ENCODE measurements at regions not wholly inside any gene's neighbourhood (a gene's known extent, or its start where the extent isn't known, plus 50 kb on each side); places are given as distances from the start of the nearest gene placed in this dataset.
A peak's percentile ranks its signal among the peaks of the same experiment; 100 is the strongest.

- H3K4me1 ChIP-seq (replicated peaks in 1 of 2): peaks cover 0 to 3% of the 10 kb centered on the region in 2 donors
- 62 to 96% (median 87%) methylated on average over 1 to 2 of the region's 2 CpGs; no CpG with 5 or more reads in 1 of the 10 experiments for WGBS, 10 experiments
- in situ Hi-C loops (cut with MboI; ENCODE audit: low pct_unique_long_range_greater_than_20kb in 2 of 9, low sequenced_read_pairs in 9 of 9, unreplicated experiment in 9 of 9): no loop called here
- no peak for ATAC-seq (replicated peaks in 6 of 8)
- H3K4me3 ChIP-seq: no peak overlapping the region
- H3K27ac ChIP-seq: no peak overlapping the region
These were observed 140.8 kb upstream of the TSC22D2 start for GRCh38 chr3:150267288-150267687.

- H3K27ac ChIP-seq: no peak overlapping the region
- WGBS, 10 experiments: 13 to 100% (median 70%) methylated on average over 1 to 2 of the region's 2 CpGs; no CpG with 5 or more reads in 2 of the 10 experiments
- H3K4me1 ChIP-seq (replicated peaks in 1 of 2): peaks cover 0 to 3% of the 10 kb centered on the region in 2 donors
- H3K4me3 ChIP-seq: no peak overlapping the region
- no peak for ATAC-seq (replicated peaks in 6 of 8)
- in situ Hi-C loops (cut with MboI; ENCODE audit: low pct_unique_long_range_greater_than_20kb in 2 of 9, low sequenced_read_pairs in 9 of 9, unreplicated experiment in 9 of 9): no loop called here
These were observed 142.8 kb upstream of the TSC22D2 start for GRCh38 chr3:150265305-150265704.

GRCh38 chr3:150264561-150265279 lies 143.4 kb upstream of the TSC22D2 start:
- H3K4me3 ChIP-seq: no peak overlapping the region
- H3K27ac ChIP-seq: no peak overlapping the region
- 10 to 89% (median 81%) methylated on average over 3 to 6 of the region's 6 CpGs for WGBS, 10 experiments
- ATAC-seq (replicated peaks in 6 of 8): no peak
- in situ Hi-C loops (cut with MboI; ENCODE audit: low pct_unique_long_range_greater_than_20kb in 2 of 9, low sequenced_read_pairs in 9 of 9, unreplicated experiment in 9 of 9): no loop called here
- peaks cover 0 to 3% of the 10 kb centered on the region in 2 donors for H3K4me1 ChIP-seq (replicated peaks in 1 of 2)

- Histone ChIP-seq H3K4me3 (no peak overlapping the region), H3K27ac (no peak overlapping the region), H3K4me1 (replicated peaks in 1 of 2) (no peaks in the 10 kb centered on the region)
- in situ Hi-C loops (cut with MboI; ENCODE audit: low pct_unique_long_range_greater_than_20kb in 2 of 9, low sequenced_read_pairs in 9 of 9, unreplicated experiment in 9 of 9): no loop called here
- 62 to 100% (median 100%) methylated on average over 1 to 2 of the region's 2 CpGs; no CpG with 5 or more reads in 3 of the 10 experiments for WGBS, 10 experiments
- ATAC-seq (replicated peaks in 6 of 8): no peak
These were observed 146.1 kb upstream of the TSC22D2 start for GRCh38 chr3:150261958-150262357.

- H3K4me3 ChIP-seq: no peak overlapping the region
- WGBS, 10 experiments: 29 to 100% (median 82%) methylated on average over 1 to 2 of the region's 2 CpGs
- H3K4me1 ChIP-seq (replicated peaks in 1 of 2): no peaks in the 10 kb centered on the region
- in situ Hi-C loops (cut with MboI; ENCODE audit: low pct_unique_long_range_greater_than_20kb in 2 of 9, low sequenced_read_pairs in 9 of 9, unreplicated experiment in 9 of 9): no loop called here
- no peak for ATAC-seq (replicated peaks in 6 of 8)
- no peak overlapping the region for H3K27ac ChIP-seq
These were observed 146.7 kb upstream of the TSC22D2 start for GRCh38 chr3:150261418-150261817.

- Histone ChIP-seq H3K4me3 (no peak overlapping the region), H3K4me1 (replicated peaks in 1 of 2) (no peaks in the 10 kb centered on the region), H3K27ac (no peak overlapping the region)
- 71 to 100% (median 87%) methylated on average over 2 to 3 of the region's 3 CpGs for WGBS, 10 experiments
- in situ Hi-C loops (cut with MboI; ENCODE audit: low pct_unique_long_range_greater_than_20kb in 2 of 9, low sequenced_read_pairs in 9 of 9, unreplicated experiment in 9 of 9): no loop called here
- ATAC-seq (replicated peaks in 6 of 8): no peak
These were observed 147.7 kb upstream of the TSC22D2 start for GRCh38 chr3:150260398-150260710.

GRCh38 chr3:150259526-150260397 lies 148.3 kb upstream of the TSC22D2 start:
- Histone ChIP-seq H3K27ac (no peak overlapping the region), H3K4me1 (replicated peaks in 1 of 2) (no peaks in the 10 kb centered on the region), H3K4me3 (no peak overlapping the region)
- in situ Hi-C loops (cut with MboI; ENCODE audit: low pct_unique_long_range_greater_than_20kb in 2 of 9, low sequenced_read_pairs in 9 of 9, unreplicated experiment in 9 of 9): no loop called here
- ATAC-seq (replicated peaks in 6 of 8): no peak
- 51 to 90% (median 72%) methylated on average over 1 to 5 of the region's 5 CpGs for WGBS, 10 experiments

GRCh38 chr3:150256782-150257181 lies 151.3 kb upstream of the TSC22D2 start:
- no peak for ATAC-seq (replicated peaks in 6 of 8)
- in situ Hi-C loops (cut with MboI; ENCODE audit: low pct_unique_long_range_greater_than_20kb in 2 of 9, low sequenced_read_pairs in 9 of 9, unreplicated experiment in 9 of 9): no loop called here
- H3K4me1 ChIP-seq (replicated peaks in 1 of 2): peaks cover under 1 to 6% of the 10 kb centered on the region in 2 donors
- H3K4me3 ChIP-seq: no peak overlapping the region
- 80 to 100% (median 94%) methylated on average over 1 to 5 of the region's 5 CpGs; no CpG with 5 or more reads in 1 of the 10 experiments for WGBS, 10 experiments
- H3K27ac ChIP-seq: no peak overlapping the region

- Histone ChIP-seq H3K4me3 (no peak overlapping the region), H3K4me1 (replicated peaks in 1 of 2) (peaks cover 2 to 11% of the 10 kb centered on the region in 2 donors), H3K27ac (no peak overlapping the region)
- ATAC-seq (replicated peaks in 6 of 8): no peak
- in situ Hi-C loops (cut with MboI; ENCODE audit: low pct_unique_long_range_greater_than_20kb in 2 of 9, low sequenced_read_pairs in 9 of 9, unreplicated experiment in 9 of 9): no loop called here
- 0 to 100% (median 65%) methylated on average over 1 of the region's 1 CpG; no CpG with 5 or more reads in 6 of the 10 experiments for WGBS, 10 experiments
These were observed 151.8 kb upstream of the TSC22D2 start for GRCh38 chr3:150256318-150256717.

- Histone ChIP-seq H3K27ac (no peak overlapping the region), H3K4me3 (no peak overlapping the region), H3K4me1 (replicated peaks in 1 of 2) (peaks cover 2 to 15% of the 10 kb centered on the region in 2 donors)
- in situ Hi-C loops (cut with MboI; ENCODE audit: low pct_unique_long_range_greater_than_20kb in 2 of 9, low sequenced_read_pairs in 9 of 9, unreplicated experiment in 9 of 9): no loop called here
- no peak for ATAC-seq (replicated peaks in 6 of 8)
These were observed 152.3 kb upstream of the TSC22D2 start for GRCh38 chr3:150255826-150256225.

GRCh38 chr3:150255413-150255812 lies 152.7 kb upstream of the TSC22D2 start:
- H3K4me1 ChIP-seq (replicated peaks in 1 of 2): peaks cover 4 to 15% of the 10 kb centered on the region in 2 donors
- no peak overlapping the region for H3K27ac ChIP-seq
- ATAC-seq (replicated peaks in 6 of 8): peak in 3 of 8 experiments; percentile 23 to 80 (median 36)
- in situ Hi-C loops (cut with MboI; ENCODE audit: low pct_unique_long_range_greater_than_20kb in 2 of 9, low sequenced_read_pairs in 9 of 9, unreplicated experiment in 9 of 9): no loop called here
- H3K4me3 ChIP-seq: no peak overlapping the region
- WGBS, 10 experiments: 43 to 95% (median 78%) methylated on average over 1 to 3 of the region's 3 CpGs; no CpG with 5 or more reads in 2 of the 10 experiments

- in situ Hi-C loops (cut with MboI; ENCODE audit: low pct_unique_long_range_greater_than_20kb in 2 of 9, low sequenced_read_pairs in 9 of 9, unreplicated experiment in 9 of 9): no loop called here
- peak in 1 of 8 experiments; percentile 47 for ATAC-seq (replicated peaks in 6 of 8)
- H3K27ac ChIP-seq: no peak overlapping the region
These were observed 153.8 kb upstream of the TSC22D2 start for GRCh38 chr3:150254309-150254708.

GRCh38 chr3:150253622-150254021 lies 154.5 kb upstream of the TSC22D2 start:
- H3K27ac ChIP-seq: no peak overlapping the region
- H3K4me1 ChIP-seq (replicated peaks in 1 of 2): peaks cover 22 to 31% of the 10 kb centered on the region in 2 donors
- no peak overlapping the region for H3K4me3 ChIP-seq
- WGBS, 10 experiments: 38 to 100% (median 81%) methylated on average over 1 to 3 of the region's 3 CpGs; no CpG with 5 or more reads in 2 of the 10 experiments
- in situ Hi-C loops (cut with MboI; ENCODE audit: low pct_unique_long_range_greater_than_20kb in 2 of 9, low sequenced_read_pairs in 9 of 9, unreplicated experiment in 9 of 9): no loop called here
- ATAC-seq (replicated peaks in 6 of 8): no peak

More at GRCh38 chr3:150254309-150254708, 153.8 kb upstream of the TSC22D2 start:
- Histone ChIP-seq H3K4me1 (replicated peaks in 1 of 2) (peaks cover 15 to 26% of the 10 kb centered on the region in 2 donors), H3K4me3 (no peak overlapping the region)
- 13 to 100% (median 83%) methylated on average over 1 to 4 of the region's 4 CpGs; no CpG with 5 or more reads in 3 of the 10 experiments for WGBS, 10 experiments
